Activated naive CD8-positive, alpha-beta T cell (primary cell): ENCODE measurements at regions not wholly inside any gene's neighbourhood (a gene's known extent, or its start where the extent isn't known, plus 50 kb on each side); places are given as distances from the start of the nearest gene placed in this dataset.
"Not testable (repeated sequence)": the region's sequence is repeated elsewhere in the genome, so short reads cannot be mapped to it uniquely, and the experiment has no call there.

Experiments
- H3K27ac Mint-ChIP-seq: one replicate; pipeline ENCODE4 v1.8.0; 2021; ENCODE audit warnings: mixed read lengths
- H3K27me3 Mint-ChIP-seq: one replicate; pipeline ENCODE4 v1.8.0; 2021; ENCODE audit warnings: mixed read lengths
- H3K36me3 Mint-ChIP-seq: one replicate; pipeline ENCODE4 v1.8.0; 2021; ENCODE audit warnings: mixed read lengths
- H3K4me1 Mint-ChIP-seq: one replicate; pipeline ENCODE4 v1.8.0; 2021; ENCODE audit warnings: low read depth, mixed read lengths
- H3K4me3 Mint-ChIP-seq: one replicate; pipeline ENCODE4 v1.8.0; 2021; ENCODE audit warnings: mild to moderate bottlenecking, mixed read lengths
- H3K9me3 Mint-ChIP-seq: one replicate; pipeline ENCODE4 v1.8.0; 2021; ENCODE audit warnings: low read depth, mixed read lengths

DNA sequence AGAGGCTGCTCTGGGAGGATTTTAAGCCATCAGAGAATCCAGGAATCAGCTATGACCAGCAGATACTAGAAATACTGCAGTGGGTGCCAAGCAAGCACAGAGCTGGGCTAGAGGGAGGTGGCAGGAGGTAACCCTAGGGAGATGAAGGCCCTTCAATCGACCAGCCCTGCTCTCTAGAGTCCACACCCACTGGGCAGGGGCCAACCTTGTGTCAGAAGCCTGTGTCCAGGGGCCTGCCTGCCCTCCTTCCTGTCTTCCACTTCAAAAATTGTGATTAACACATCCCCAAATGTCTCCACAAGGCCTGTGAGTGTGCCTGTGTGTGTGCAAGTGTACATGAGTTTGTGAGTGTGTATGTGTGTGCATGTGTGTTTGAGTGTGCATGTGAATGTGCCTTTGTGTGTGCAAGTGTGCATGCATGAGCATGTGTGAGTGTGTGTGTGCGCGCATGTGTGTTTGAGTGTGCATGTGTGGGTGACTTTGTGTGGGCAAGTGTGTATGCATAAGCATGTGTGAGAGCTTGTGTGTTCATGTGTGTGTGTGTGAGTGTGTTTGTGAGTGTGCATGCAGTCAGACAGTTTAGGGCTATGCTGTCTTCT lies 367.7 kb downstream of the SFMBT2 start:
- Mint-ChIP-seq H3K4me1 (peaks cover 15% of the 10 kb centered on the region), H3K36me3 (no peaks in the 10 kb centered on the region), H3K4me3 (no peak overlapping the region), H3K27ac (no peak overlapping the region), H3K9me3 (no peaks in the 10 kb centered on the region), H3K27me3 (no peaks in the 10 kb centered on the region)

DNA sequence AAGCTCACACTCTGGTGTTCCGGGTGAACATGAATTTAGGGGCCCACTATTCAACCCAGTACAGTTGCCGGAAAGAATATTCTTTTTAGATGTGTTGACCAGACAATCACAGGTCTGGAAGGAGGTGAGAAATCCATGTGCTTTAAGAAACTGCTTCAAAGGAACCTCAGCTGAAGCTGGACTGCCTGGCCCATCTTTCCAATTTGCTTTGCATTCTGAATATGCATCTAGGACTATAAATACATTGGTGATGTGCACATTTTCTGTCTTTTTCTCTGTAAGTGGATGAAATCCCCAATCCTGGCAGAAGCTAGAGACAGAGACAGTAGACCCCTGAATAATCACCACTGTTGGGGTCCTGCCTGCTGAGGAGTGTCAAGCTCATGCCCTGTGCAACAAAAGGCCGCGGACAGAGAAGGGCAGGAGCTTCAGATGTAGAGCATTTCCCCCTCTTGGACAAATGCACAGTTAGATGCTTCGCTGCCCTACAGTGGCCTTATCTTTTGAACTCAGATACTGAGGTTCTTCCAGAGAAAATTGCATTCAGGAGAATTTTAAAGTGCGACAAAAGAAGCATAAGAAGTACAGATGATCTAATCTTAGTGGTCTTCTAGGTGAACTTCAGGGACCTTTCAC lies 368.3 kb downstream of the SFMBT2 start:
- Mint-ChIP-seq H3K36me3 (no peaks in the 10 kb centered on the region), H3K27ac (no peak overlapping the region), H3K9me3 (no peaks in the 10 kb centered on the region), H3K27me3 (no peaks in the 10 kb centered on the region), H3K4me1 (peaks cover 19% of the 10 kb centered on the region), H3K4me3 (no peak overlapping the region)

GRCh38 chr10:7042000-7042399 lies 368.8 kb downstream of the SFMBT2 start:
- no peaks in the 10 kb centered on the region for H3K9me3 Mint-ChIP-seq
- no peak overlapping the region for H3K27ac Mint-ChIP-seq
- H3K36me3 Mint-ChIP-seq: no peaks in the 10 kb centered on the region
- H3K4me3 Mint-ChIP-seq: no peak overlapping the region
- no peaks in the 10 kb centered on the region for H3K27me3 Mint-ChIP-seq
- H3K4me1 Mint-ChIP-seq: peaks cover 19% of the 10 kb centered on the region

- Mint-ChIP-seq H3K9me3 (no peaks in the 10 kb centered on the region), H3K4me1 (peaks cover 13% of the 10 kb centered on the region), H3K36me3 (no peaks in the 10 kb centered on the region), H3K27ac (no peak overlapping the region), H3K27me3 (no peaks in the 10 kb centered on the region), H3K4me3 (no peak overlapping the region)
Measured at GRCh38 chr10:7040681-7041080, 370.2 kb downstream of the SFMBT2 start.

GRCh38 chr10:7039859-7040258 lies 371.0 kb downstream of the SFMBT2 start:
- H3K27me3 Mint-ChIP-seq: no peaks in the 10 kb centered on the region
- H3K4me1 Mint-ChIP-seq: peaks cover 18% of the 10 kb centered on the region
- no peaks in the 10 kb centered on the region for H3K36me3 Mint-ChIP-seq
- H3K27ac Mint-ChIP-seq: no peak overlapping the region
- H3K4me3 Mint-ChIP-seq: no peak overlapping the region
- H3K9me3 Mint-ChIP-seq: peaks cover 6% of the 10 kb centered on the region

GRCh38 chr10:7038416-7038815 lies 372.4 kb downstream of the SFMBT2 start:
- Mint-ChIP-seq H3K27me3 (no peaks in the 10 kb centered on the region), H3K4me1 (peaks cover 30% of the 10 kb centered on the region), H3K4me3 (no peak overlapping the region), H3K36me3 (no peaks in the 10 kb centered on the region), H3K9me3 (peaks cover 8% of the 10 kb centered on the region), H3K27ac (no peak overlapping the region)

- not testable (repeated sequence) for H3K4me3 Mint-ChIP-seq, H3K27me3 Mint-ChIP-seq, H3K9me3 Mint-ChIP-seq, H3K27ac Mint-ChIP-seq, H3K36me3 Mint-ChIP-seq
- peaks cover 30% of the 10 kb centered on the region for H3K4me1 Mint-ChIP-seq
Measured at GRCh38 chr10:7037434-7037833, 373.4 kb downstream of the SFMBT2 start.

DNA sequence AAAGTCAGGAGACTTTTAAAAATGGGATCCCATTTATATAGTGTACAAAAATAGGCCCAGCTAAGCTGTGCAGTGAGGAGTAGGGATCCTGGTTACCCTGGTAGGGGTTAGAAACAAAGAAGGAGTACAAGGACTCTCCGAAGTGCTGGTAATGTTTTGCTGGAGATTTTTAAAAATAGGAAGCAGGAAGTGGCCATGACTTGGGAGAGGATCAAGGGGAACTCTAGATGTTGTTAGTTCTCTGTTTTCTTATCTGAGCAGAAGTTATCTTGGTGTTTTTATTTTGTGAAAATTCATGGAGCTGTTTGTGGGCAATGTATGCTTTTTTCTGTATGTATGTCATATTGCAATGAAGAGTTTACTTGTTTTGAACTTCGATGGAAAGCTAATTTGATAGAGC lies 373.9 kb downstream of the SFMBT2 start:
- no peak overlapping the region for H3K27ac Mint-ChIP-seq
- H3K4me3 Mint-ChIP-seq: no peak overlapping the region
- H3K27me3 Mint-ChIP-seq: no peaks in the 10 kb centered on the region
- peaks cover 30% of the 10 kb centered on the region for H3K4me1 Mint-ChIP-seq
- peaks cover 8% of the 10 kb centered on the region for H3K9me3 Mint-ChIP-seq
- H3K36me3 Mint-ChIP-seq: peaks cover 2% of the 10 kb centered on the region

DNA sequence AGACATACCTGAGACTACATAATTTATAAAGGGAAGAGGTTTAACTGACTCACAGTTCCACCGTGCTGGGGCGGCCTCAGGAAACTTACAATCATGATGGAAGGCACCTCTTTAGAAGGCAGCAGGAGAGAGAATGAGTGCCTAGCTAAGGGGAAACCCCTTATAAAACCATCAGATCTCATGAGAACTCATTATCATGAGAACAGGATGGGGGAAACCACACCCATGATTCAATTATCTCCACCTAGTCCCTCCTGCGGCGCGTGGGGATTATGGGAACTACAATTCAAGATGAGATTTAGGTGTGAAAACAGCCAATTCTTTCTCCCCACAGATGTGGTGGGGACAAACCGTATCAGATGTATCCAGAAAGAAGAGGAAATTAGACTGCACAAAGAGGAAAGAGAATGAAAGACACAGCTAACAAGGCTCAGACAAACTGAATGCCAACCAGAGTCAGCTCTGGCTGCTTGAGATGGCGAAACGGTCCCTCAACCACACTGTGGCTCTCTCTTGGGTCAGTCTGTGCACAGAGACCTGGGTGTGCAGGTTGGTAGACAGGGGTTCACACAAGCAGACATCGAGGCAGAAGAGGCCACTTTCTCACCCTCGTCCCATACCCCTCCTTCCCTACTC lies 375.6 kb downstream of the SFMBT2 start:
- H3K9me3 Mint-ChIP-seq: peaks cover 8% of the 10 kb centered on the region
- peaks cover 30% of the 10 kb centered on the region for H3K4me1 Mint-ChIP-seq
- no peak overlapping the region for H3K4me3 Mint-ChIP-seq
- H3K27ac Mint-ChIP-seq: peak overlapping the region; percentile 31
- H3K36me3 Mint-ChIP-seq: peaks cover 2% of the 10 kb centered on the region
- H3K27me3 Mint-ChIP-seq: no peaks in the 10 kb centered on the region

- H3K27ac Mint-ChIP-seq: no peak overlapping the region
- peaks cover 5% of the 10 kb centered on the region for H3K36me3 Mint-ChIP-seq
Measured at GRCh38 chr10:7033031-7033430, 377.8 kb downstream of the SFMBT2 start.

GRCh38 chr10:7030134-7030855 lies 380.5 kb downstream of the SFMBT2 start:
- Mint-ChIP-seq H3K4me3 (no peak overlapping the region), H3K27me3 (no peaks in the 10 kb centered on the region), H3K4me1 (peaks cover 37% of the 10 kb centered on the region), H3K9me3 (peaks cover 11% of the 10 kb centered on the region), H3K36me3 (peaks cover 5% of the 10 kb centered on the region), H3K27ac (no peak overlapping the region)

More at GRCh38 chr10:7033031-7033430, 377.8 kb downstream of the SFMBT2 start:
- peaks cover 12% of the 10 kb centered on the region for H3K9me3 Mint-ChIP-seq
- peaks cover 38% of the 10 kb centered on the region for H3K4me1 Mint-ChIP-seq
- H3K4me3 Mint-ChIP-seq: no peak overlapping the region
- no peaks in the 10 kb centered on the region for H3K27me3 Mint-ChIP-seq

- H3K27me3 Mint-ChIP-seq: no peaks in the 10 kb centered on the region
- H3K27ac Mint-ChIP-seq: no peak overlapping the region
- peaks cover 4% of the 10 kb centered on the region for H3K9me3 Mint-ChIP-seq
- no peak overlapping the region for H3K4me3 Mint-ChIP-seq
- peaks cover 31% of the 10 kb centered on the region for H3K4me1 Mint-ChIP-seq
- H3K36me3 Mint-ChIP-seq: peaks cover 5% of the 10 kb centered on the region
Measured at GRCh38 chr10:7029672-7030071, 381.2 kb downstream of the SFMBT2 start.

DNA sequence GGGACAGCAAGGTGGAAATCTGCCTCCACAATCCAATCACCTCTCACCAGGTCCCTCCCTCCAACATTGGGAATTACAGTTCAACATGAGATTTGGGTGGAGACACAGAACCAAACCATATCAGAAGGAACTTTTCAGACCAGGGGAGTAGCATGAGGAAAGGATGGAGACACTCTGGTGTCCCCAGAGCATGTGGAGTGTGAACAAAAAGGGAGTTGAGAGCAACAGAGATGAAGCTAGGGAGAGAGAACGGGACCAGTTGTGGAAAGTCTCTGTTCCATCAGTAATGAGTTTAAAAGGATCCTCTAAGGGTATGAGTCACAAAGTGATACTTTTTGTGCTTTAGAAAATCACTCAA lies 382.0 kb downstream of the SFMBT2 start:
- no peak overlapping the region for H3K4me3 Mint-ChIP-seq
- H3K27me3 Mint-ChIP-seq: no peaks in the 10 kb centered on the region
- H3K36me3 Mint-ChIP-seq: peaks cover 5% of the 10 kb centered on the region
- peaks cover 23% of the 10 kb centered on the region for H3K4me1 Mint-ChIP-seq
- H3K9me3 Mint-ChIP-seq: peaks cover 4% of the 10 kb centered on the region
- no peak overlapping the region for H3K27ac Mint-ChIP-seq

GRCh38 chr10:7027913-7028808 lies 382.7 kb downstream of the SFMBT2 start:
- Mint-ChIP-seq H3K9me3 (peaks cover 4% of the 10 kb centered on the region), H3K27ac (peak overlapping the region; percentile 24), H3K4me1 (peaks cover 21% of the 10 kb centered on the region), H3K27me3 (no peaks in the 10 kb centered on the region), H3K36me3 (peaks cover 5% of the 10 kb centered on the region), H3K4me3 (no peak overlapping the region)
